OCI-LY1 (cell line): ENCODE measurements at regions not wholly inside any gene's neighbourhood (a gene's known extent, or its start where the extent isn't known, plus 50 kb on each side); places are given as distances from the start of the nearest gene placed in this dataset.

Source experiments
- H2AFZ ChIP-seq: fragments of 200-600 bp; sonication (generic), shearing (Covaris generic); 2 replicates; pipeline ENCODE4 v1.6.0; 2014; ENCODE audit warnings: antibody characterized with exemption, mild to moderate bottlenecking, low read length
- H3F3A ChIP-seq: fragments of 200-600 bp; sonication (generic), shearing (Covaris generic); 2 replicates; pipeline ENCODE4 v1.6.0; 2014; ENCODE audit warnings: mild to moderate bottlenecking, antibody characterized with exemption, low read length, moderate library complexity; ENCODE audit not compliant: insufficient read depth
- H3K27ac ChIP-seq: fragments of 200-600 bp; sonication (generic); 2 replicates; pipeline ENCODE4 v1.5.1; 2014; ENCODE audit warnings: low read length, mixed run types, mild to moderate bottlenecking, low read depth; ENCODE audit not compliant: poor library complexity, severe bottlenecking
- H3K27me3 ChIP-seq: fragments of 200-600 bp; sonication (generic); 2 replicates; pipeline ENCODE4 v1.6.0; 2014; ENCODE audit warnings: antibody characterized with exemption, mild to moderate bottlenecking, low read length, moderate library complexity; ENCODE audit not compliant: insufficient read depth
- H3K36me3 ChIP-seq: fragments of 200-600 bp; sonication (generic); 2 replicates; pipeline ENCODE4 v1.6.1; 2014; ENCODE audit warnings: mild to moderate bottlenecking, antibody characterized with exemption, low read length, moderate library complexity, mixed read lengths; ENCODE audit not compliant: insufficient read depth
- H3K4me1 ChIP-seq: fragments of 200-600 bp; sonication (generic); 2 replicates; pipeline ENCODE4 v1.5.1; 2014; ENCODE audit warnings: mild to moderate bottlenecking, low read length, moderate library complexity; ENCODE audit not compliant: insufficient read depth, severe bottlenecking
- H3K4me2 ChIP-seq: fragments of 200-600 bp; sonication (generic), shearing (Covaris generic); 2 replicates; pipeline ENCODE4 v1.6.1; 2014; ENCODE audit warnings: low read length
- H3K4me3 ChIP-seq: fragments of 200-600 bp; sonication (generic); 2 replicates; pipeline ENCODE4 v1.5.1; 2014; ENCODE audit warnings: low read length, low read depth, mild to moderate bottlenecking, mixed read lengths; ENCODE audit not compliant: poor library complexity, severe bottlenecking
- H3K79me2 ChIP-seq: fragments of 200-600 bp; shearing (Covaris generic); 2 replicates; pipeline ENCODE4 v1.6.1; 2016; ENCODE audit warnings: mixed run types, low read length, mixed read lengths; ENCODE audit not compliant: insufficient read depth
- H3K9ac ChIP-seq: fragments of 200-600 bp; sonication (generic), shearing (Covaris generic); 2 replicates; pipeline ENCODE4 v1.6.1; 2014; ENCODE audit warnings: mild to moderate bottlenecking, low read length, mixed read lengths
- H3K9me2 ChIP-seq: fragments of 200-600 bp; sonication (generic), shearing (Covaris generic); 2 replicates; pipeline ENCODE4 v1.6.1; 2014; ENCODE audit warnings: low read depth, mild to moderate bottlenecking, low read length, mixed read lengths
- H3K9me3 ChIP-seq: fragments of 200-600 bp; shearing (Covaris generic); 2 replicates; pipeline ENCODE4 v1.6.1; 2014; ENCODE audit warnings: low read length, mixed read lengths
- H4K20me1 ChIP-seq: fragments of 200-600 bp; sonication (generic), shearing (Covaris generic); 2 replicates; pipeline ENCODE4 v1.6.0; 2016; ENCODE audit warnings: mild to moderate bottlenecking, low read length; ENCODE audit not compliant: insufficient read depth
- EZH2 ChIP-seq: fragments of 200-600 bp; sonication (generic), shearing (Covaris generic); IDR thresholded peaks from 2 replicates; pipeline ENCODE4 v1.8.0; 2017; ENCODE audit warnings: borderline replicate concordance, mixed run types, mild to moderate bottlenecking, antibody characterized with exemption, low read length, moderate library complexity, mixed read lengths
- TF ChIP-seq, protein P1 (sequence below): fragments of 200-600 bp; sonication (generic), shearing (Covaris generic); IDR thresholded peaks from 2 replicates; pipeline ENCODE4 v1.5.1; 2017; ENCODE audit warnings: mild to moderate bottlenecking, antibody characterized with exemption, low read length, moderate library complexity, mixed read lengths

GRCh38 chr9:81380504-81381359 lies 308.6 kb downstream of the TLE1 start:
- Histone ChIP-seq H3K27ac (no peak overlapping the region), H3K4me3 (no peak overlapping the region), H3K9ac (no peak overlapping the region), H3K9me3 (no peaks in the 10 kb centered on the region), H4K20me1 (no peaks in the 10 kb centered on the region), H2AFZ (no peak overlapping the region), H3K4me1 (no peaks in the 10 kb centered on the region), H3K4me2 (no peak overlapping the region), H3K9me2 (no peaks in the 10 kb centered on the region), H3F3A (no peaks in the 10 kb centered on the region), H3K79me2 (no peaks in the 10 kb centered on the region), H3K27me3 (no peaks in the 10 kb centered on the region), H3K36me3 (no peaks in the 10 kb centered on the region)
- TF ChIP-seq, protein P1, sequence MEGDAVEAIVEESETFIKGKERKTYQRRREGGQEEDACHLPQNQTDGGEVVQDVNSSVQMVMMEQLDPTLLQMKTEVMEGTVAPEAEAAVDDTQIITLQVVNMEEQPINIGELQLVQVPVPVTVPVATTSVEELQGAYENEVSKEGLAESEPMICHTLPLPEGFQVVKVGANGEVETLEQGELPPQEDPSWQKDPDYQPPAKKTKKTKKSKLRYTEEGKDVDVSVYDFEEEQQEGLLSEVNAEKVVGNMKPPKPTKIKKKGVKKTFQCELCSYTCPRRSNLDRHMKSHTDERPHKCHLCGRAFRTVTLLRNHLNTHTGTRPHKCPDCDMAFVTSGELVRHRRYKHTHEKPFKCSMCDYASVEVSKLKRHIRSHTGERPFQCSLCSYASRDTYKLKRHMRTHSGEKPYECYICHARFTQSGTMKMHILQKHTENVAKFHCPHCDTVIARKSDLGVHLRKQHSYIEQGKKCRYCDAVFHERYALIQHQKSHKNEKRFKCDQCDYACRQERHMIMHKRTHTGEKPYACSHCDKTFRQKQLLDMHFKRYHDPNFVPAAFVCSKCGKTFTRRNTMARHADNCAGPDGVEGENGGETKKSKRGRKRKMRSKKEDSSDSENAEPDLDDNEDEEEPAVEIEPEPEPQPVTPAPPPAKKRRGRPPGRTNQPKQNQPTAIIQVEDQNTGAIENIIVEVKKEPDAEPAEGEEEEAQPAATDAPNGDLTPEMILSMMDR, result no peak
- no peak for TF ChIP-seq EZH2

- Histone ChIP-seq H3K4me3 (no peak overlapping the region), H4K20me1 (no peaks in the 10 kb centered on the region), H3K9me2 (no peaks in the 10 kb centered on the region), H3K27me3 (no peaks in the 10 kb centered on the region), H3K9me3 (no peaks in the 10 kb centered on the region), H3F3A (no peaks in the 10 kb centered on the region), H3K9ac (no peak overlapping the region), H2AFZ (no peak overlapping the region), H3K4me2 (no peak overlapping the region), H3K36me3 (no peaks in the 10 kb centered on the region), H3K4me1 (no peaks in the 10 kb centered on the region), H3K79me2 (no peaks in the 10 kb centered on the region), H3K27ac (no peak overlapping the region)
- TF ChIP-seq, protein P1, result no peak
- TF ChIP-seq EZH2, result no peak
These were observed 309.7 kb downstream of the TLE1 start for GRCh38 chr9:81379655-81380054.

DNA sequence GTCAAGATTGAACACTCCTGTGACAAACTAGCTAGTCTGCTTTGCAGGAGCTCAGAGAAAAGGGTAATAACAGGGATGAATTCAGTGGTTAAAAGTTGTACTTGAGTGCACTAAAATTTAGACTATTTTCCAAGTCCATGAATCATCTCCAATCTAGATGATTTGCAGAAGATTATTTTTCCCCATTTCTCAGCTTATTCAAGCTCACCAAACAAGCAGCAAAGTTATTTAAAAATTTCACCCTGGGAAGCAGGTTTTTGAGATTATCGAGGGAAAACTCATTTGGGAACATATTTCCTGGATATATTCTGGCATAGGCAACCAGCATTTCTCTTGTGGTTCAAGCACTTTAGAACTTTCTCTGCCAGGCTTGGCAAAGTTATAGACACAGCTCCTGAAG lies 311.4 kb downstream of the TLE1 start:
- Histone ChIP-seq H3K9me3 (no peaks in the 10 kb centered on the region), H3K9me2 (no peaks in the 10 kb centered on the region), H3K4me3 (no peak overlapping the region), H3K36me3 (no peaks in the 10 kb centered on the region), H3K4me1 (no peaks in the 10 kb centered on the region), H3K27me3 (no peaks in the 10 kb centered on the region), H3K4me2 (no peak overlapping the region), H3K79me2 (no peaks in the 10 kb centered on the region), H3K27ac (no peak overlapping the region), H4K20me1 (no peaks in the 10 kb centered on the region), H2AFZ (no peak overlapping the region), H3K9ac (no peak overlapping the region), H3F3A (no peaks in the 10 kb centered on the region)
- TF ChIP-seq EZH2, result no peak
- TF ChIP-seq, protein P1, result no peak
